Astrocyte (in vitro differentiated cells and primary cell): ENCODE measurements at regions not wholly inside any gene's neighbourhood (a gene's known extent, or its start where the extent isn't known, plus 50 kb on each side); places are given as distances from the start of the nearest gene placed in this dataset.

Experiments
- DNase-seq: peaks from one replicate; pipeline ENCODE4 v3.0.0-alpha.2; 2010; ENCODE audit warnings: low read depth
- FAIRE-seq: peaks from 2 replicates; lab custom pipeline; 2011; peaks lifted over from hg19 to GRCh38; lab: Jason Lieb, UNC
- H2AFZ ChIP-seq: 2 replicates; pipeline ENCODE4 v1.6.0; 2012; ENCODE audit warnings: low read depth, low read length, inconsistent platforms
- H3K27ac ChIP-seq: 2 replicates; pipeline ENCODE4 v1.5.1; 2011; ENCODE audit warnings: low read depth, low read length, inconsistent platforms
- H3K27me3 ChIP-seq: 2 replicates; pipeline ENCODE4 v1.6.0; 2011; ENCODE audit warnings: low read length, inconsistent platforms; ENCODE audit not compliant: insufficient read depth
- H3K36me3 ChIP-seq: 2 replicates; pipeline ENCODE4 v1.5.1; 2011; ENCODE audit warnings: low read length, inconsistent platforms; ENCODE audit not compliant: insufficient read depth
- H3K4me1 ChIP-seq: 2 replicates; pipeline ENCODE4 v1.5.1; 2011; ENCODE audit warnings: low read length, inconsistent platforms; ENCODE audit not compliant: insufficient read depth
- H3K4me2 ChIP-seq: 2 replicates; pipeline ENCODE4 v1.6.0; 2012; ENCODE audit warnings: low read length, inconsistent platforms
- H3K4me3 ChIP-seq: 2 replicates; pipeline ENCODE4 v1.5.1; 2011; ENCODE audit warnings: low read depth, mild to moderate bottlenecking, low read length, inconsistent platforms; ENCODE audit not compliant: insufficient read depth
- H3K79me2 ChIP-seq: 2 replicates; pipeline ENCODE4 v1.6.0; 2012; ENCODE audit warnings: mild to moderate bottlenecking, low read length, inconsistent platforms; ENCODE audit not compliant: insufficient read depth
- H3K9ac ChIP-seq: 2 replicates; pipeline ENCODE4 v1.6.0; 2012; ENCODE audit warnings: mild to moderate bottlenecking, low read length, inconsistent platforms
- H3K9me3 ChIP-seq: 2 replicates; pipeline ENCODE4 v1.5.1; 2012; ENCODE audit warnings: low read depth, mild to moderate bottlenecking, low read length, inconsistent platforms; ENCODE audit not compliant: insufficient read depth
- H4K20me1 ChIP-seq: 2 replicates; pipeline ENCODE4 v1.6.0; 2012; ENCODE audit warnings: low read length, inconsistent platforms; ENCODE audit not compliant: insufficient read depth
- H3K27ac Mint-ChIP-seq: one replicate; pipeline ENCODE4 v1.8.0; 2021; ENCODE audit warnings: mild to moderate bottlenecking, mixed read lengths; ENCODE audit not compliant: unreplicated experiment
- H3K27me3 Mint-ChIP-seq: one replicate; pipeline ENCODE4 v1.8.0; 2021; ENCODE audit warnings: low read depth, mixed read lengths; ENCODE audit not compliant: unreplicated experiment
- H3K36me3 Mint-ChIP-seq: one replicate; pipeline ENCODE4 v1.8.0; 2021; ENCODE audit warnings: low read depth, mixed read lengths; ENCODE audit not compliant: unreplicated experiment
- H3K4me1 Mint-ChIP-seq: one replicate; pipeline ENCODE4 v1.8.0; 2021; ENCODE audit warnings: low read depth, mixed read lengths; ENCODE audit not compliant: unreplicated experiment
- H3K4me3 Mint-ChIP-seq: one replicate; pipeline ENCODE4 v1.8.0; 2021; ENCODE audit warnings: mild to moderate bottlenecking, moderate library complexity, mixed read lengths; ENCODE audit not compliant: unreplicated experiment
- H3K9me3 Mint-ChIP-seq: one replicate; pipeline ENCODE4 v1.8.0; 2021; ENCODE audit warnings: mild to moderate bottlenecking, mixed read lengths; ENCODE audit not compliant: unreplicated experiment
- EZH2 ChIP-seq: IDR thresholded peaks from 2 replicates; pipeline ENCODE4 v1.6.1; 2012; ENCODE audit warnings: mild to moderate bottlenecking, low read length, inconsistent platforms; ENCODE audit not compliant: insufficient read depth
- TF ChIP-seq, protein P1 (sequence below): IDR thresholded peaks from 2 replicates; pipeline ENCODE4 v1.5.1; 2011; ENCODE audit warnings: low read depth, mild to moderate bottlenecking, inconsistent platforms, low read length, moderate library complexity; ENCODE audit not compliant: insufficient read depth

DNA sequence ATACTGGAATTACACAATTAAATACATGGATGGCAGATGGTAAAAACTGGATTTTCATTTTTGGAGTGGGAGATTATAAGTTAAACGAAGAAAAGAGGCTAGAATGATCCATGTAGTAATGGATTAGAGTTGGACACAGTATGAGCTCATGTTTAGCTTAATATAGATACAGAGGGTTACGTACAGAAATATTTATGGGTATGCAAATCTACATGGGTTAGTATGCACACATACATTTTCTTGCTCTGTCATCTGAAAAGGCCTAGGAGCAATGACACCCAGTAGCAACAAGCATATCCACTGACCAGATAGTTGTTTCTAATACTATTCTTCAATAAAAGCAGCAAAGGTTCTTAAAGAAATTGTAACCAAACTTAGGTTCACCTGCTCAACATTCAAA lies 366.4 kb downstream of the SEMA3D start:
- Mint-ChIP-seq H3K4me3 (no peak overlapping the region), H3K27me3 (no peaks in the 10 kb centered on the region), H3K9me3 (no peaks in the 10 kb centered on the region), H3K4me1 (no peaks in the 10 kb centered on the region), H3K27ac (no peak overlapping the region), H3K36me3 (no peaks in the 10 kb centered on the region)
- H3K79me2 ChIP-seq = no peaks in the 10 kb centered on the region
- no peak for TF ChIP-seq EZH2
- TF ChIP-seq, protein P1, sequence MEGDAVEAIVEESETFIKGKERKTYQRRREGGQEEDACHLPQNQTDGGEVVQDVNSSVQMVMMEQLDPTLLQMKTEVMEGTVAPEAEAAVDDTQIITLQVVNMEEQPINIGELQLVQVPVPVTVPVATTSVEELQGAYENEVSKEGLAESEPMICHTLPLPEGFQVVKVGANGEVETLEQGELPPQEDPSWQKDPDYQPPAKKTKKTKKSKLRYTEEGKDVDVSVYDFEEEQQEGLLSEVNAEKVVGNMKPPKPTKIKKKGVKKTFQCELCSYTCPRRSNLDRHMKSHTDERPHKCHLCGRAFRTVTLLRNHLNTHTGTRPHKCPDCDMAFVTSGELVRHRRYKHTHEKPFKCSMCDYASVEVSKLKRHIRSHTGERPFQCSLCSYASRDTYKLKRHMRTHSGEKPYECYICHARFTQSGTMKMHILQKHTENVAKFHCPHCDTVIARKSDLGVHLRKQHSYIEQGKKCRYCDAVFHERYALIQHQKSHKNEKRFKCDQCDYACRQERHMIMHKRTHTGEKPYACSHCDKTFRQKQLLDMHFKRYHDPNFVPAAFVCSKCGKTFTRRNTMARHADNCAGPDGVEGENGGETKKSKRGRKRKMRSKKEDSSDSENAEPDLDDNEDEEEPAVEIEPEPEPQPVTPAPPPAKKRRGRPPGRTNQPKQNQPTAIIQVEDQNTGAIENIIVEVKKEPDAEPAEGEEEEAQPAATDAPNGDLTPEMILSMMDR = no peak
- DNase-seq = no peak
- no peak overlapping the region for H3K4me2 ChIP-seq
- no peaks in the 10 kb centered on the region for H3K9me3 ChIP-seq
- H2AFZ ChIP-seq = no peak overlapping the region
- no peaks in the 10 kb centered on the region for H3K27me3 ChIP-seq
- no peak overlapping the region for H3K4me3 ChIP-seq
- H3K36me3 ChIP-seq = no peaks in the 10 kb centered on the region
- no peaks in the 10 kb centered on the region for H4K20me1 ChIP-seq
- no peak for FAIRE-seq
- no peaks in the 10 kb centered on the region for H3K4me1 ChIP-seq
- H3K9ac ChIP-seq = no peak overlapping the region
- no peak overlapping the region for H3K27ac ChIP-seq

- no peak for DNase-seq
- no peaks in the 10 kb centered on the region for H3K27me3 Mint-ChIP-seq
- no peak overlapping the region for H3K27ac Mint-ChIP-seq
- Histone ChIP-seq H3K4me2 (no peak overlapping the region), H4K20me1 (no peaks in the 10 kb centered on the region), H3K79me2 (no peaks in the 10 kb centered on the region), H3K4me3 (no peak overlapping the region), H3K27me3 (no peaks in the 10 kb centered on the region), H3K36me3 (no peaks in the 10 kb centered on the region), H3K9me3 (no peaks in the 10 kb centered on the region), H3K27ac (no peak overlapping the region), H3K9ac (no peak overlapping the region), H2AFZ (no peak overlapping the region), H3K4me1 (no peaks in the 10 kb centered on the region)
- no peak overlapping the region for H3K4me3 Mint-ChIP-seq
- no peaks in the 10 kb centered on the region for H3K36me3 Mint-ChIP-seq
- no peaks in the 10 kb centered on the region for H3K9me3 Mint-ChIP-seq
- no peaks in the 10 kb centered on the region for H3K4me1 Mint-ChIP-seq
- no peak for FAIRE-seq
- no peak for TF ChIP-seq EZH2
- TF ChIP-seq, protein P1 = no peak
Observed at GRCh38 chr7:84817016-84817415, 369.8 kb downstream of the SEMA3D start.

DNA sequence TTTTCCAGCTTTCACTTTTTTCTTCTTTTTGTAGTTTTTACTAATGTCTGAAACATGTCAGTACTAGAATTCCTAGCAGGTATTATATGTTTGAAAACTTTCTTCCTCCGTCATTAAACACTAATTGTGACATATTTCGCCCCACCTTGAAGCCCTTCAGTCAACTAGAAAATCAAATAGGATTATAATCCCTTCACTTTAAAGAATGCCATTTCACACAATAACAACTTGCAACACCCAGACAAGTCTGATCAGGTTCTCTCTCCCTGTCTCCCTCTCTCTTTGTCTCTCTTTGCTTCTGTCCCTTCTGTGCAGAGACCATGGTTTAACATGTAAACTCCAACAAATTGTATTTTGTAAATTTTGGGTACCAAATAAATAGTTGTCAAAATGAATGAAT lies 373.5 kb downstream of the SEMA3D start:
- Mint-ChIP-seq H3K36me3 (no peaks in the 10 kb centered on the region), H3K27me3 (no peaks in the 10 kb centered on the region)
- H2AFZ ChIP-seq = no peak overlapping the region

More for the DNA sequence above, 373.5 kb downstream of the SEMA3D start:
- H3K9me3 Mint-ChIP-seq = no peaks in the 10 kb centered on the region
- Histone ChIP-seq H3K4me3 (no peak overlapping the region), H3K36me3 (no peaks in the 10 kb centered on the region), H3K4me1 (no peaks in the 10 kb centered on the region), H3K27me3 (no peaks in the 10 kb centered on the region), H3K27ac (no peak overlapping the region), H3K79me2 (no peaks in the 10 kb centered on the region), H3K4me2 (no peak overlapping the region), H3K9me3 (no peaks in the 10 kb centered on the region), H3K9ac (no peak overlapping the region), H4K20me1 (no peaks in the 10 kb centered on the region)
- H3K4me1 Mint-ChIP-seq = no peaks in the 10 kb centered on the region
- FAIRE-seq (no peak), DNase-seq (no peak)
- H3K27ac Mint-ChIP-seq = no peak overlapping the region
- H3K4me3 Mint-ChIP-seq = no peak overlapping the region
- TF ChIP-seq EZH2 = no peak
- TF ChIP-seq, protein P1 = no peak
